G401 (cell line): ENCODE measurements at regions not wholly inside any gene's neighbourhood (a gene's known extent, or its start where the extent isn't known, plus 50 kb on each side); places are given as distances from the start of the nearest gene placed in this dataset.
"Not testable (repeated sequence)": the region's sequence is repeated elsewhere in the genome, so short reads cannot be mapped to it uniquely, and the experiment has no call there.

ENCODE experiments used
- DNase-seq: peaks from one replicate; pipeline ENCODE4 v3.0.0-alpha.2; 2015; ENCODE audit warnings: low spot score
- in situ Hi-C: cut with HindIII; loops from 2 replicates; pipeline ENCODE4 v1.10.0; 2016; ENCODE audit warnings: low sequenced_read_pairs, mixed read lengths

DNA sequence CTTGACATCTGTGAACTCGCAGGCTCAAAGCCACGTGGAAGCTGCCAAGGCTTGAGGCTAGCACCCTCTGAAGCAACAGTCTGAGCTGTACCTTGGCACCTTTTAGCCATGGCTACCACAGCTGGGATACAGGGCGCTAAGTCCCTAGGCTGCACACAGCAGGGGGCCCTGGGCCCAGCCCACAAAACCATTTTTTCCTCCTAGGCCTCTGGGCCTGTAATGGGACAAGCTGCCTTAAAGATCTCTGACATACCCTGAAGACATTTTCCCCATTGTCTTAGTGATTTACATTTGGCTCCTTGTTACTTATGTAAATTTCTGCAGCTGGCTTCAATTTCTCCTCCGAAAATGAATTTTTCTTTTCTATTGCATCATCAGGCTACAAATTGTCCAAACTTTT lies 455.9 kb downstream of the TDRD3 start:
- DNase-seq, result no peak
- in situ Hi-C loops, result no loop called here

DNA sequence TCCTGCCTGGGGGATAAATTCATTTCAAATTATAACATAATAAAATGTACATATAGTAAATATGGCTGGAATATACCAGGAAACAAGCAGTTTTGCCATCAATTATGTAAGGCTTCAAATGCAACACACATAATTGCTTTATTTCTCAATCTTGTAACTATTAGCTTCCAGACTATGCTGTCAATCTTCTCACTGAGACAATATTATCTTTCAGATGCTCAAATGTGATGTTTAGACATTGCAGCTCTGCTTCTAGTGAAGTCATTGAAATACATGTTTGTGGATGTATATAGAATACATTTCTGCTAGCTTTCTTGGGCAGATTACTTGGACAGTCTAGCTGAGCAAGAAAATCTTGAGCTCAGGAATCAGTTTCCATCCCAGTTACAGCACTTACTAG lies 454.4 kb downstream of the TDRD3 start:
- in situ Hi-C loops, result no loop called here
- DNase-seq, result no peak

DNA sequence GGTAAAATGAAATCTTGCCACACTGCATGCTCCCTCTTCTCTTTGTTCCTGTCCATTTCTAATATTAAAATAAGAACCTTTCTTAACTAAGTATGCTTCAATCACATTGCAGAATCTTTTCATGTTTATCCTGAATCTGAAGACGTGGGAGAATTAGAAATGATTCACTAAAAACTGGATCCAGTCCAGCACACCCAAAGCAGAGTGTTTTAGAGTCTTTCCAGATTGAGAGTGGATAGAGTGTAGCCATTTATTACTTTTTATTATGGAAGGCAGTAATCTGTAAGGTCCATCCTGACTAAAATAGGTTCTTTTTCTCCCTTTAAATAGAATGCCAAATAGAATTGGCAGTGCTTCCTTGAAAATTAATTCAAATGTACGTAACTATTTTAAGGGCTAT lies 453.5 kb downstream of the TDRD3 start:
- no peak for DNase-seq
- in situ Hi-C loops, result no loop called here

DNA sequence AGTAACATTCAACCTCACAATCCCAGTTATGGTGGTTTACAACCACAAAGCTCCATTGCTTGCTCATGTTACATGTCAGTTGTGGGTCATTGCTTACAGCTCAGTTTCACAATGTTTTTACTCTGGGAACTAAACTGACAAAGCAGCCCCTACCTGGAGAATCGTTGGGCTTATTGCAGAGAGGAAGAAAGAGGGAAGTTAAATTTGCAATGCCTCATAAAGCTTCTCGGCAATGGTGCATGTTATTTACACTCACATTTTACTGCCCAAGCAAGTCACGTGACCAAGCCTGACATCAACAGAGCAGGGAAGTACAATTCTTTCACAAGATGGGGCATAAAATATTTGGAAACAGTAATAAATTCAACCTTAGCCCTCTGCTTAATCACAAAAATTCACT lies 441.6 kb downstream of the TDRD3 start:
- no peak for DNase-seq
- in situ Hi-C loops, result no loop called here

DNA sequence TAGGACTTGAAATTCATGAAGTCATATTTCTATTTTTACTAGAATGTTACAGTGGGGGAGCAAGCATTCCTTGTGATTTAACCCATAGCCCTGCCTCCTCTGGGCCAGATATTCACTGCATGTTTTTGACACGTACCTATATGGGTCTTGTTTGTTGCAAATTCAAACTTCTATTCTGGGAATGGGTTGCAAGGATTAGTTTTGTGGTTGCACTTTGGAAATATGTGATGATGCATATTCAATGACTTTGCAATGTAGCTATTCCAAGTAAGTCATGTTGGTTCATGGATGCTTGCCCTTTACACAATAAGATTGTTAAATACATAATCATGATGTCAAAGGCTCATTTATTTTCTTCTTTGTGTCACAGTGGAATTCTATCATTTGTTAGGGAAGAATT lies 440.8 kb downstream of the TDRD3 start:
- in situ Hi-C loops, result no loop called here
- no peak for DNase-seq

DNA sequence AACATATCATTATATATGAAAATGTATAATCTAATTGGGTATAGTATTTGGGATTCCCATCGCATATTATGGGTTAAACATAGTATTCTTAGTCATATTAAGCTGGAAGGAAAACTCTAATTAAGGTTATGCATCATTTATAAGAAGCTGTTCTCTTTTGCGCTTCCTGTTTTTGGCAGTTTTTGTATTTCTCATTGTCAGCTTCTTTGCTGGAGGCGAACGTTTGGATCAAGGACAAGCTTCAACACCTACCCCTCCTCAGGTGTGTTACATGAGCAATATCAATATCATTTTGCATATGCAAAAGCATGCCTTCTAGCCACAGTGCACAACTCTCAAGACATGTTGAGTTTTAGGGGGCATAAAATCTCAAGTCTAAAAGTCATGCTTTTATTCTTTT lies 439.8 kb downstream of the TDRD3 start:
- in situ Hi-C loops, result no loop called here
- no peak for DNase-seq

DNA sequence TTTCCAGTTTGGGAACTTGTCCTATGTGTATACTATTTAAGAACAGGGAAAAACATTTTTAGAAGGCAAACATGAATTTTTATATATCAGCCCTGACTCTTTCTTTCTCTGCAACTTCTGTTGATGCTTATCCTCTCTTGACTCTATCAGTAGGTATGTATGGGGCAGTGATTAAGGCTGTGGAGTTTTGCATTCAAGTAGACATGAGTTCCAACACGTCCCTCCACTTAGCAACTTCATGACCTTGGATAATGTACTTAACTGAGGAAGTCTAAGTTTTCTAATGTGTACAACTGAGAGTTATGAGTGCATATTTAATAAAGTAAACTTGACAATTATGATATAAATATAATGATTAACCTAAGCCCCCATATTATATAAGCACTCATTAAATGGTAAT lies 414.6 kb downstream of the TDRD3 start:
- DNase-seq, result no peak

DNA sequence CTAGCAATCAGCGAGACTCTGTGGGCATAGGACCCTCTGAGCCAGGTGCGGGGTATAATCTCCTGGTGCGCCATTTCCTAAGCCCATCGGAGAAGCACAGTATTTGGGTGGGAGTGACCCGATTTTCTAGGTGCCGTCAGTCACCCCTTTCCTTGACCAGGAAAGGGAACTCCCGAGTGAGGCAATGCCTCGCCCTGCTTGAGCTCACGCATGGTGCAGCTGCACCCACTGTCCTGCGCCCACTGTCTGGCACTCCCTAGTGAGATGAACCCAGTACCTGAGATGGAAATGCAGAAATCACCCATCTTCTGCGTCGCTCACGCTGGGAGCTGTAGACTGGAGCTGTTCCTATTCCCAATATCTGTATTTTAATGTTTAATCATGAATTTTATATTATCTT lies 408.6 kb downstream of the TDRD3 start:
- in situ Hi-C loops, DNase-seq: not testable (repeated sequence)

More for the DNA sequence above, 414.6 kb downstream of the TDRD3 start:
- in situ Hi-C loops, result no loop called here

DNA sequence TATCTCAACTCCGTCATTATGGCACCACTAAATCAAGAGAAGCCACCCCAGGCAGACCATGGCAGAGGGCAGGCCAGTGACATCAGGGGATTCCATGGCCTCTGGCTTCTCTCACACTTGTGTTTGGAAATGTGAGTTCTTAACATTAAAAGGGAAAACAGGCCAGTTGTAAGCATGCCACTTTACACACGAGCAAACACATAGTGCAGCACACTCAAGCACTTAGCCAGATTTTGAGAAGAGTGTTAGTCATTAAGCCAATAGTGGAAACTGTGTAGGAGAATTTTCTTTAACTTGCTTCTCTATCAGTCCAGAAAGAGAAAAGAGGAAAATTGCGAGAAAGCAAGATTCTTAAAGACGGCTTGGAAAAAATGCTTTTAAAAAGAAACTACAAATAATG lies 401.5 kb downstream of the TDRD3 start:
- in situ Hi-C loops, result no loop called here
- DNase-seq, result no peak

DNA sequence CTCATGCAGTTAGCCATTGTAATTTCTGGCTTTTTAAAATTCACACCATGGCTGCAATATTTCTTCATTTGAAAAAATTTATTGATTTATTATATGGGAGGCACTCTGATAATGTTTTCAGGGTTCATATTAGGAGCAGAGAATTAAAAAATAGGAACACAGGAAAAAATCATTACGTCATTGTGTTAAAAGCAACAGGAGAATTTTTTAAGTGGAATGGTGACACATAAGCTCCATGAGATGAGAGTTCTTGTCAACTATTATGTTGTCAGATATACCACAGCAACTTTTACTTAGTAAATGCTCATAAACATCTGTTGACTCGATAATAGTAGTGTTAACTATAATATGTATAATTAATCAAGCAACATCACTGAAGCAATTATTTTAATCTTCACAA lies 400.1 kb downstream of the TDRD3 start:
- in situ Hi-C loops, result no loop called here
- no peak for DNase-seq

DNA sequence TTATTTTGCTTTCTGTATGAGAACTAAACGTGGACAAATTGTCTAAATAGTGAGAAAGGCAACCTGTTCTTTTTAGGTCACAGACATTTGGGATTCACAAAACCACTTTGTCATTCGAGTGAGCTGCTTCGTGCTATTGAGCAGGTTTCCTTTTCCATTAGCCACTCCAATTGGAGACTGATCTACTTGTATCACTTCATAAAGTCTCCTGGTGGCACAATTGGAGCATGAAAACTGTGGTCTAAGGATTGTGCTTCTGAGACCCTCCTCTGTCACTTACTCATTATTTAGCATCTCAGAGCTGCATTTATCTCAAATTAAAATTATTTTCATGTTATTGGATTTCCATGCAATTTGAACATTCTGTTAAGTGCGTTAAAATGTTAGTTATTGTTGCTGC lies 397.7 kb downstream of the TDRD3 start:
- no peak for DNase-seq
- in situ Hi-C loops, result no loop called here

DNA sequence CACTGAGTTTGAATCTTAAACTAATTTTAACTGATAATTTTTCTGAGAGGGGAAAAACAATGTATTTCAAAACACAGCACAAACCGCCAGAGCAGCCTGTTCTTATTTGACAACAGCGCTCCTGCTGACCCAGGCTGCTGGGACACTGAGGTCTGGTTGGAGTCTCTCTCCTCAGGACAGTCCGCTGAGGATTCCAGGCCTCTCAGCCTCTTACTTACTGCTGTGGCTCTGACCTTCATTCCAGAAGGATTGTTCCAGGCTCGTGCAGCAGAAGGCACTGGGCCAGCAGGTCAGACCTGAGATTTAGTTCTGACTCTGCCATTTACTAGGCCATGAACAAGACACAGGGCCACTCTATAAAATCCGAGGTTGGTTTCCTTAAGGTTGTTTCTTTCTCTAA lies 393.6 kb downstream of the TDRD3 start:
- in situ Hi-C loops, result no loop called here
- no peak for DNase-seq

DNA sequence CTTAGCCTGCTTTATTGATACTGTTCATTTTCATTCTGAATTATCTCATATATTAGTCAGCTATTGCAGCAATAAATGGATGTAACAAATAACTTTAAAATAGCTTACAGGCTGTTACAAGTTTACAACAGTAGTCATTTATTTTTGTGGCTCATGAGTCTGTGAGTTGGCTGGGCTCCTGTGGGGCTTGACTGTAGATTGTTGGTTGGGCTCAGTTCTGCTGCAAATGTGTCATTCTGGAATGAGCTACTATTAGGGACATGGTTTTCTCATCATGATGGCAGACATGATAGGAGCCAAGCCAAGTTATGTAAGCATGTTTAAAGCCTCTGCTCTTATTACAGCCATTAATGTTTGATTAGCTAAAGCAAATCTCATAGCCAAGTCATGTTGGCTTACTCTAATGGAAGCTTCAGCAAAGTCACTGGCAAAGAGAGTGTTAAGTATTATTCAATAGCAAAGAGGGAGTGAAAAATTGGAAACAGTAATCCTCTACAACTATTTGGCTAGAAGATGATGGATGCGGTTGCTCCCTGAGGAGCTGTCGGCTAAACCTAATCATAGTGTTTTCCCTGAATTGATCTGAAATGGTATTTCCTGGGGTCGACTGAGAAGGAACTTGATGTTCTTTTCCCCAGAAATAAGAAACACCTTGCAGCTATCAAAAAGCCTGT lies 391.3 kb downstream of the TDRD3 start:
- no peak for DNase-seq
- in situ Hi-C loops, result no loop called here

DNA sequence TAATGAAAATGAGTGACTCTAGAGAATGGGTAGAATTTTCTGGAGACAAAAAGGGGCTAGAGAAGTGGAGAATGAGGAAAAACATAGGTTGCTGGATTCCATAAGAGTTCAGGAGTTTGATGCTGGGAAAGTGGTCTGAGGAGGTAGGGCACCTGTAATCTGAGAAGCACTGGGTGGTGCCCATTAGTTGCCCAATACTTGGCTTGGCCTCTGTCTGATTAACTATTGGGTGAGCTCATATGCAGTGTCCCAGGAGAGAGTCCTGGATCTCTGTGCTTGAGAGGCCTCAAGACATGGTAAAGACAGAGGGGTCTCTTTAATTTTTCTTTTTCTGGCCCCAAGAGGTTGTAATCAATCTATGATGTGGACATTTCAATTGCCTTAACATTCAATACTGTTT lies 390.1 kb downstream of the TDRD3 start:
- in situ Hi-C loops, result no loop called here
- DNase-seq, result no peak

DNA sequence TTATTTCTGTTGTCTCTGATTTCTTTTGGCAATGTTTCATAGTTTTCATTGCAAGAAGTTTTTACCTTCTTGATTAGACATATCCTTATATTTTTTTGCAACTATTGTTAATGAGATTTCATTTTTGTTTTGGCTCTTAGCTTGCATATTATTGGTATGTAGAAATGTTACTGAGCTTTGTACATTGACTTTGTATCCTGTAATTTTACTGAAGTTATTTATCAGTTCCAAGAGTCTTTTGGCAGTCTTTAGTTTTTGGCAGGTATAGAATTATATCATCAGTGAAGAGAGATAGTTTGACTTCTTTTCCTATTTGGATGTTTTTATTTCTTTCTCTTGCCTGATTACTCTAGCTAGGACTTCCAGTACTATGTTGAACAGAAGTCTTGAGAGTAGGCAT lies 375.7 kb downstream of the TDRD3 start:
- no peak for DNase-seq
- in situ Hi-C loops, result no loop called here

DNA sequence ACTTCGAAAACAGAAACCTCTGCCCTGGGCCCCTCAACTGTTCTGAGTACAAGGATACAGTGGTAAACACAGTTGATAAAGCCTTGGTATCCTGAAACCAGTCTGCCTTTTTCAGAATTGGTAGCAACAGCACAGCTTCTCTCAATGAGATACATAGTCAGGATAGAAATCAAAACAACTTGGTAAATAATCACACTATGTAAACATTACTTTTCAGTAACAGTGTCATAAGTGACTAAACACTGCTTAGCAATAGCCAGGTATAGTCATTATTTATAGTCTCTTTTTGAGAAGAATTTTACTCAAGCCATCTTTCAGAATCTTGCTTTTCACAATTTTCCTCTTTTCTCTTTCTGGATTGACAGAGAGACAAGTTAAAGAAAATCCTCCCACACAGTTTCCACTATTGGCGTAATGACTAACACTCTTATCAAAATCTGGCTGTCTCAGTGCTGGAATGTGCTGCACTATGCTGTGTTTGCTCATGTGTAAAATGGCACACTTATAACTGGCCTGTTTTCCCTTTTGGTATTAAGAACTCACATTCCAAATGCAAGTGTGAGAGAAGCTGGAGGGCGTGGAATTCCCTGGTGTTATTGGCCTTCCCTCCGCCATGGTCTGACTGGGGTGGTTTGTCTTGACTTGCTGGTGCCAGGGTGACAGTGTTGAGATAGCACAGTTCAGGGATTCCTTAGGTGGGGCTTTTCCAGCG lies 368.8 kb downstream of the TDRD3 start:
- no peak for DNase-seq
- in situ Hi-C loops, result no loop called here

DNA sequence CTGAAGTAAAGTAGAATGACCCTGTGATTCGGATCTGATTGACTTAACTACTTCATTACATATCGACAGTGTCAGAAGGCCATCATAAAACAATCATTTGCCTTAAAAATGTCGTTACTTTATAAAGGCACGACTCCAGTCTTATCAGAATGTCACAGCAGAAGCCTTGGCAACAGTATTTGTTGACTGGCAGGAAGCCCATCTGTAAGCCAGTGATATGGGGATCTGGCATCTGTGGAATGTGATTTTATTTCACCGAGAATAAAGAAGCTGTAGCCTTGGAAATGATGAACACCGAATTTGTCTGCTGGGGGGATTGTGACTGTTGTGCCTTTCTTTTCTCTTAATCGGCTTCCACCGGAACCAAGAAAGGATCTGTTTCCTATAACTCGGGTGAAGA lies 362.5 kb downstream of the TDRD3 start:
- no peak for DNase-seq
- in situ Hi-C loops, result no loop called here

DNA sequence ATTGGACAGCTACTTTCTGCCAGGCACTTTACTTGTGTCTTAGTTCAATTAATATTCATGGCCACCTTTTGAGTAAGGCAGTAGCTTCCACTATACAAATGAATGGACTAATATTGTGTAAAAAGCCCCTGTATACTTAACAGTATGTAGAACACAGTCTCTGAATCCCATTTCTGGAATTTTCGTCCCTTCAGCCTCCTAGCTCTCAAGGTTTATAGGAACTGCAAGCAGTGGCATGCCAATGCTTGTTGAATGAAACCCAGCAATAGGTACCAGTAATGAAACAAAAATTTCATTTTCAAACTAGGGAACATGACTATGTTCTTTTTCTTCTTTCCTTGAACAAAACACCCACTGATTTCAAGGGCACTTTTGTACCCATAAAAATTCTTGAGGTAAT lies 361.6 kb downstream of the TDRD3 start:
- DNase-seq, result no peak
- in situ Hi-C loops, result no loop called here

DNA sequence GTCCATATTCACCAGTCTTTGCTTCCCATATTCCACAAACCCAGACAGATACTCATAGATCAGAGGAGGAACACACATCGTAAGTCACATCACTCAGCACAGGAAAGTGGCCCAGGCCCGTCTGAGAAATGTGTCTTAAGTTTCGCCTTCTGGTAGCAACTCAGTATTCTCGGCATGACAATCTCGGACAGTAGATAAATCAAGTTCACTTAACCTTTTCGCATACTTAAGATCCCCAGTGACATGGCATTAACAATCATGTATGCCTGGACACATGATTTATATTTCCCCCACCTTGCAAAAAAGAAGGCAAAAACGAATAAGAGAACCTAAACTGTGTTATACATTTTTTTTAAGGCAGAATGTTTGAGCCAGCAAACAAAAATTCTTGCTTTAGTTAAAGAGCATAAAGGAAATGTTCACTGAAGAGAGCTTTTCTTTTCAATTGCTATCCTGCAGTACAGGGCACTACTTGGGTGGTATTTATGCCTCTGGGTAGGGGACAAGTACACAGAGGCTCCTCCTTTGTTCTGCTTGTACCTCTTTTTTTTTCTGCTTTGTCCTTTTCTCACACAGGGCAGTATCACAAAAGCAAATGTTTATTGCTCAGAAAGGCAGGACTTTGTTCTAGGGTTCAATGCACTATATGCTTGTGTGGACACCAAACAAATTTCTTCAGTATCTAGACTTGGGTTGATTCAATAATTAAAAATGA lies 360.6 kb downstream of the TDRD3 start:
- no peak for DNase-seq
- in situ Hi-C loops, result no loop called here

DNA sequence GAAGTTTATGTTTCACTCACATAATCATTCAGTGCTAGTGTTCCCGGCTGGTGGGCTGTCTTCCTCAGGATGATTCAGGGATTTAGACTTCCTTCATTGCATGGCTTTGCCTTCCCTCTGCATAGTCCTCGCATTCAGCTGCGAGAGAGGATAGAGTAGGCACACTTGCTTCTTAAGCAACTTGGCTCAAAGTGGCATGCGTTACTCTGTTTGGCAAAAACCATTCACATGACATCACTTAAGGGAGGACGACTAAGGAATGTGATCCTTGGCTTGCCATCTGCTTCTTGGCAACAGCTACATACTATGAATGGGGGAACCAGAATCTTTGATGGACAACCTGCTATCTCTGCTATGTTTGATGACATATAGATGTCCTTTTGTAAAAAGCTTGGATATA lies 359.3 kb downstream of the TDRD3 start:
- no peak for DNase-seq
- in situ Hi-C loops, result no loop called here
